ENCODE measurements at regions not wholly inside any gene's neighbourhood (a gene's known extent, or its start where the extent isn't known, plus 50 kb on each side); places are given as distances from the start of the nearest gene placed in this dataset.
"Not testable (repeated sequence)": the region's sequence is repeated elsewhere in the genome, so short reads cannot be mapped to it uniquely, and the experiment has no call there.

GRCh38 chr1:14352897-14353296 lies 245.6 kb upstream of the KAZN start:
- no peaks in the 10 kb centered on the region for H3K4me1 ChIP-seq (ENCODE audit: control insufficient read depth in 3 of 3, insufficient read depth in 2 of 3, low read depth in 1 of 3, low read length in 2 of 3)
- 77 to 95% (median 87%) methylated on average over 3 to 6 of the region's 6 CpGs for WGBS, 3 donors
- DNase-seq (no peak), FAIRE-seq (no peak)
- no peak overlapping the region for H3K4me3 ChIP-seq (ENCODE audit: low read depth in 1 of 3, low read length in 3 of 3)
- no peaks in the 10 kb centered on the region for H3K36me3 ChIP-seq (ENCODE audit: control insufficient read depth in 3 of 3, insufficient read depth in 2 of 3, low read depth in 1 of 3, low read length in 3 of 3)
- H3K9me3 ChIP-seq (ENCODE audit: control insufficient read depth in 2 of 2, insufficient read depth in 1 of 2, low read depth in 1 of 2, low read length in 1 of 2), result peaks cover 0 to 7% of the 10 kb centered on the region in 2 donors
- no peaks in the 10 kb centered on the region for H3K27me3 ChIP-seq (ENCODE audit: control insufficient read depth in 3 of 3, insufficient read depth in 3 of 3, low read length in 3 of 3)
- H3K27ac ChIP-seq (ENCODE audit: low read depth in 1 of 3, low read length in 2 of 3), result no peak overlapping the region

- H3K27ac ChIP-seq (ENCODE audit: low read depth in 1 of 3, low read length in 2 of 3); H3K4me3 ChIP-seq (ENCODE audit: low read depth in 1 of 3, low read length in 3 of 3); FAIRE-seq; H3K9me3 ChIP-seq (ENCODE audit: control insufficient read depth in 2 of 2, insufficient read depth in 1 of 2, low read depth in 1 of 2, low read length in 1 of 2); H3K27me3 ChIP-seq (ENCODE audit: control insufficient read depth in 3 of 3, insufficient read depth in 3 of 3, low read length in 3 of 3); H3K4me1 ChIP-seq (ENCODE audit: control insufficient read depth in 3 of 3, insufficient read depth in 2 of 3, low read depth in 1 of 3, low read length in 2 of 3); H3K36me3 ChIP-seq (ENCODE audit: control insufficient read depth in 3 of 3, insufficient read depth in 2 of 3, low read depth in 1 of 3, low read length in 3 of 3): not testable (repeated sequence)
- 10 to 26% (median 18%) methylated on average over 6 of the region's 6 CpGs for WGBS, 3 donors
- peak in 1 of 2 donors; percentile 53 for DNase-seq
Measured at GRCh38 chr1:14361005-14361404, 237.5 kb upstream of the KAZN start.

- WGBS, 3 donors, result 96% methylated on average over 1 of the region's 1 CpG
- no peak for FAIRE-seq
- no peak for DNase-seq
- Histone ChIP-seq H3K27me3 (ENCODE audit: control insufficient read depth in 3 of 3, insufficient read depth in 3 of 3, low read length in 3 of 3) (no peaks in the 10 kb centered on the region), H3K36me3 (ENCODE audit: control insufficient read depth in 3 of 3, insufficient read depth in 2 of 3, low read depth in 1 of 3, low read length in 3 of 3) (no peaks in the 10 kb centered on the region), H3K9me3 (ENCODE audit: control insufficient read depth in 2 of 2, insufficient read depth in 1 of 2, low read depth in 1 of 2, low read length in 1 of 2) (peaks cover 0 to 6% of the 10 kb centered on the region in 2 donors), H3K4me3 (ENCODE audit: low read depth in 1 of 3, low read length in 3 of 3) (no peak overlapping the region), H3K27ac (ENCODE audit: low read depth in 1 of 3, low read length in 2 of 3) (no peak overlapping the region), H3K4me1 (ENCODE audit: control insufficient read depth in 3 of 3, insufficient read depth in 2 of 3, low read depth in 1 of 3, low read length in 2 of 3) (no peaks in the 10 kb centered on the region)
Measured at GRCh38 chr1:14362331-14362730, 236.2 kb upstream of the KAZN start.

GRCh38 chr1:14363036-14363590 lies 235.4 kb upstream of the KAZN start:
- no peak for DNase-seq
- H3K27ac ChIP-seq (ENCODE audit: low read depth in 1 of 3, low read length in 2 of 3), result no peak overlapping the region
- H3K27me3 ChIP-seq (ENCODE audit: control insufficient read depth in 3 of 3, insufficient read depth in 3 of 3, low read length in 3 of 3), result no peaks in the 10 kb centered on the region
- FAIRE-seq, result no peak
- H3K9me3 ChIP-seq (ENCODE audit: control insufficient read depth in 2 of 2, insufficient read depth in 1 of 2, low read depth in 1 of 2, low read length in 1 of 2), result peaks cover 0 to 6% of the 10 kb centered on the region in 2 donors
- WGBS, 3 donors, result 63 to 74% (median 71%) methylated on average over 5 of the region's 5 CpGs
- no peaks in the 10 kb centered on the region for H3K4me1 ChIP-seq (ENCODE audit: control insufficient read depth in 3 of 3, insufficient read depth in 2 of 3, low read depth in 1 of 3, low read length in 2 of 3)
- no peak overlapping the region for H3K4me3 ChIP-seq (ENCODE audit: low read depth in 1 of 3, low read length in 3 of 3)
- no peaks in the 10 kb centered on the region for H3K36me3 ChIP-seq (ENCODE audit: control insufficient read depth in 3 of 3, insufficient read depth in 2 of 3, low read depth in 1 of 3, low read length in 3 of 3)

GRCh38 chr1:14363707-14364413 lies 234.6 kb upstream of the KAZN start:
- Histone ChIP-seq H3K4me1 (ENCODE audit: control insufficient read depth in 3 of 3, insufficient read depth in 2 of 3, low read depth in 1 of 3, low read length in 2 of 3) (no peaks in the 10 kb centered on the region), H3K9me3 (ENCODE audit: control insufficient read depth in 2 of 2, insufficient read depth in 1 of 2, low read depth in 1 of 2, low read length in 1 of 2) (peaks cover 0 to 6% of the 10 kb centered on the region in 2 donors), H3K36me3 (ENCODE audit: control insufficient read depth in 3 of 3, insufficient read depth in 2 of 3, low read depth in 1 of 3, low read length in 3 of 3) (no peaks in the 10 kb centered on the region), H3K4me3 (ENCODE audit: low read depth in 1 of 3, low read length in 3 of 3) (no peak overlapping the region), H3K27me3 (ENCODE audit: control insufficient read depth in 3 of 3, insufficient read depth in 3 of 3, low read length in 3 of 3) (no peaks in the 10 kb centered on the region), H3K27ac (ENCODE audit: low read depth in 1 of 3, low read length in 2 of 3) (no peak overlapping the region)
- FAIRE-seq (no peak), DNase-seq (no peak)
- 80 to 81% (median 81%) methylated on average over 11 of the region's 11 CpGs for WGBS, 3 donors

GRCh38 chr1:14365301-14365988 lies 233.0 kb upstream of the KAZN start:
- no peaks in the 10 kb centered on the region for H3K27me3 ChIP-seq (ENCODE audit: control insufficient read depth in 3 of 3, insufficient read depth in 3 of 3, low read length in 3 of 3)
- H3K9me3 ChIP-seq (ENCODE audit: control insufficient read depth in 2 of 2, insufficient read depth in 1 of 2, low read depth in 1 of 2, low read length in 1 of 2), result peaks cover 0 to 6% of the 10 kb centered on the region in 2 donors
- H3K36me3 ChIP-seq (ENCODE audit: control insufficient read depth in 3 of 3, insufficient read depth in 2 of 3, low read depth in 1 of 3, low read length in 3 of 3), result no peaks in the 10 kb centered on the region
- DNase-seq, result no peak
- H3K4me3 ChIP-seq (ENCODE audit: low read depth in 1 of 3, low read length in 3 of 3), result no peak overlapping the region
- H3K4me1 ChIP-seq (ENCODE audit: control insufficient read depth in 3 of 3, insufficient read depth in 2 of 3, low read depth in 1 of 3, low read length in 2 of 3), result no peaks in the 10 kb centered on the region
- FAIRE-seq, result no peak
- no peak overlapping the region for H3K27ac ChIP-seq (ENCODE audit: low read depth in 1 of 3, low read length in 2 of 3)
- 60 to 79% (median 67%) methylated on average over 12 to 13 of the region's 13 CpGs for WGBS, 3 donors

- no peaks in the 10 kb centered on the region for H3K27me3 ChIP-seq (ENCODE audit: control insufficient read depth in 3 of 3, insufficient read depth in 3 of 3, low read length in 3 of 3)
- H3K36me3 ChIP-seq (ENCODE audit: control insufficient read depth in 3 of 3, insufficient read depth in 2 of 3, low read depth in 1 of 3, low read length in 3 of 3), result no peaks in the 10 kb centered on the region
- peak overlapping the region in 1 of 3 donors; percentile 19 for H3K27ac ChIP-seq (ENCODE audit: low read depth in 1 of 3, low read length in 2 of 3)
- DNase-seq (peak in 1 of 2 donors; percentile 15), FAIRE-seq (no peak)
- H3K4me3 ChIP-seq (ENCODE audit: low read depth in 1 of 3, low read length in 3 of 3), result no peak overlapping the region
- WGBS, 3 donors, result 32 to 53% (median 51%) methylated on average over 18 of the region's 18 CpGs
- H3K4me1 ChIP-seq (ENCODE audit: control insufficient read depth in 3 of 3, insufficient read depth in 2 of 3, low read depth in 1 of 3, low read length in 2 of 3), result no peaks in the 10 kb centered on the region
- H3K9me3 ChIP-seq (ENCODE audit: control insufficient read depth in 2 of 2, insufficient read depth in 1 of 2, low read depth in 1 of 2, low read length in 1 of 2), result peaks cover 0 to 6% of the 10 kb centered on the region in 2 donors
Measured at GRCh38 chr1:14366091-14367018, 232.1 kb upstream of the KAZN start.

GRCh38 chr1:14367451-14367850 lies 231.0 kb upstream of the KAZN start:
- H3K36me3 ChIP-seq (ENCODE audit: control insufficient read depth in 3 of 3, insufficient read depth in 2 of 3, low read depth in 1 of 3, low read length in 3 of 3), result no peaks in the 10 kb centered on the region
- no peak for FAIRE-seq
- no peak overlapping the region for H3K4me3 ChIP-seq (ENCODE audit: low read depth in 1 of 3, low read length in 3 of 3)
- 57 to 72% (median 60%) methylated on average over 5 of the region's 5 CpGs for WGBS, 3 donors
- no peaks in the 10 kb centered on the region for H3K4me1 ChIP-seq (ENCODE audit: control insufficient read depth in 3 of 3, insufficient read depth in 2 of 3, low read depth in 1 of 3, low read length in 2 of 3)
- H3K9me3 ChIP-seq (ENCODE audit: control insufficient read depth in 2 of 2, insufficient read depth in 1 of 2, low read depth in 1 of 2, low read length in 1 of 2), result no peaks in the 10 kb centered on the region
- no peaks in the 10 kb centered on the region for H3K27me3 ChIP-seq (ENCODE audit: control insufficient read depth in 3 of 3, insufficient read depth in 3 of 3, low read length in 3 of 3)
- no peak for DNase-seq
- no peak overlapping the region for H3K27ac ChIP-seq (ENCODE audit: low read depth in 1 of 3, low read length in 2 of 3)

All from small intestine (tissue), 7 donors.